ENCODE measurements at regions not wholly inside any gene's neighbourhood (a gene's known extent, or its start where the extent isn't known, plus 50 kb on each side); places are given as distances from the start of the nearest gene placed in this dataset.

GRCh38 chr12:111190741-111191526 lies 178.0 kb downstream of the PHETA1 start:
- no peaks in the 10 kb centered on the region for H3K36me3 ChIP-seq
- H3K27me3 ChIP-seq = peaks cover 14% of the 10 kb centered on the region
- no peak for DNase-seq
- in situ Hi-C loops (cut with MboI; ENCODE audit: low pct_ligation_motif_present in 1 of 4, low pct_unique_long_range_greater_than_20kb in 1 of 4, low sequenced_read_pairs in 3 of 4) = no loop called here
- no peak overlapping the region for H3K27ac ChIP-seq
- TF ChIP-seq CTCF (IDR thresholded peaks at IDR 0.05) (no peak), POLR2AphosphoS5 (IDR thresholded peaks at IDR 0.05) (no peak), EP300 (IDR thresholded peaks at IDR 0.05; ENCODE audit: low read depth) (no peak), POLR2A (IDR thresholded peaks at IDR 0.05) (no peak)
- 81 to 85% methylated on average over 9 to 15 of the region's 15 CpGs for WGBS, 2 donors (ENCODE audit: low coverage in 1 of 2)
- intact Hi-C loops (cut with DNase I; ENCODE audit: low total_unique reads) = no loop called here
- H3K9me3 ChIP-seq = no peaks in the 10 kb centered on the region
- no peak overlapping the region for H3K4me3 ChIP-seq
- H3K4me1 ChIP-seq = no peaks in the 10 kb centered on the region

GRCh38 chr12:111189792-111190191 lies 179.1 kb downstream of the PHETA1 start:
- H3K4me3 ChIP-seq = no peak overlapping the region
- H3K4me1 ChIP-seq = no peaks in the 10 kb centered on the region
- no peaks in the 10 kb centered on the region for H3K9me3 ChIP-seq
- no peak overlapping the region for H3K27ac ChIP-seq
- H3K27me3 ChIP-seq = peaks cover 14% of the 10 kb centered on the region
- WGBS, 2 donors (ENCODE audit: low coverage in 1 of 2) = 75 to 85% methylated on average over 1 to 3 of the region's 3 CpGs
- intact Hi-C loops (cut with DNase I; ENCODE audit: low total_unique reads) = no loop called here
- TF ChIP-seq POLR2AphosphoS5 (IDR thresholded peaks at IDR 0.05) (no peak), EP300 (IDR thresholded peaks at IDR 0.05; ENCODE audit: low read depth) (no peak), POLR2A (IDR thresholded peaks at IDR 0.05) (no peak), CTCF (IDR thresholded peaks at IDR 0.05) (no peak)
- DNase-seq = no peak
- no peaks in the 10 kb centered on the region for H3K36me3 ChIP-seq
- in situ Hi-C loops (cut with MboI; ENCODE audit: low pct_ligation_motif_present in 1 of 4, low pct_unique_long_range_greater_than_20kb in 1 of 4, low sequenced_read_pairs in 3 of 4) = no loop called here

- Histone ChIP-seq H3K27me3 (peaks cover 14% of the 10 kb centered on the region), H3K36me3 (no peaks in the 10 kb centered on the region), H3K4me1 (no peaks in the 10 kb centered on the region), H3K27ac (no peak overlapping the region), H3K4me3 (no peak overlapping the region), H3K9me3 (no peaks in the 10 kb centered on the region)
- in situ Hi-C loops (cut with MboI; ENCODE audit: low pct_ligation_motif_present in 1 of 4, low pct_unique_long_range_greater_than_20kb in 1 of 4, low sequenced_read_pairs in 3 of 4) = no loop called here
- 40 to 71% methylated on average over 1 to 8 of the region's 8 CpGs for WGBS, 2 donors (ENCODE audit: low coverage in 1 of 2)
- no peak for DNase-seq
- intact Hi-C loops (cut with DNase I; ENCODE audit: low total_unique reads) = no loop called here
- TF ChIP-seq POLR2AphosphoS5 (IDR thresholded peaks at IDR 0.05) (no peak), POLR2A (IDR thresholded peaks at IDR 0.05) (no peak), EP300 (IDR thresholded peaks at IDR 0.05; ENCODE audit: low read depth) (no peak), CTCF (IDR thresholded peaks at IDR 0.05) (no peak)
Observed at GRCh38 chr12:111188436-111188835, 180.5 kb downstream of the PHETA1 start.

- WGBS, 2 donors (ENCODE audit: low coverage in 1 of 2) = 60 to 83% methylated on average over 1 to 17 of the region's 17 CpGs
- Histone ChIP-seq H3K27ac (no peak overlapping the region), H3K4me1 (peaks cover 0 to 2% (median 0%) of the 10 kb centered on the region in 4 donors), H3K27me3 (peaks cover 6% of the 10 kb centered on the region), H3K36me3 (no peaks in the 10 kb centered on the region), H3K4me3 (no peak overlapping the region), H3K9me3 (no peaks in the 10 kb centered on the region)
- in situ Hi-C loops (cut with MboI; ENCODE audit: low pct_ligation_motif_present in 1 of 4, low pct_unique_long_range_greater_than_20kb in 1 of 4, low sequenced_read_pairs in 3 of 4) (no loop called here), intact Hi-C loops (cut with DNase I; ENCODE audit: low total_unique reads) (no loop called here)
- TF ChIP-seq CTCF (IDR thresholded peaks at IDR 0.05) (no peak), POLR2AphosphoS5 (IDR thresholded peaks at IDR 0.05) (no peak), EP300 (IDR thresholded peaks at IDR 0.05; ENCODE audit: low read depth) (no peak)
- no peak for DNase-seq
Observed at GRCh38 chr12:111186347-111186746, 182.5 kb downstream of the PHETA1 start.

All from transverse colon (tissue), 4 donors.